NCI-H524 treated with DMSO at 0.1 percent for 48 hours (cell line): ENCODE measurements at regions not wholly inside any gene's neighbourhood (a gene's known extent, or its start where the extent isn't known, plus 50 kb on each side); places are given as distances from the start of the nearest gene placed in this dataset.

Source experiments
- DNase-seq: peaks from one replicate; lab custom pipeline; 2025; lab: John Stamatoyannopoulos, UW

DNA sequence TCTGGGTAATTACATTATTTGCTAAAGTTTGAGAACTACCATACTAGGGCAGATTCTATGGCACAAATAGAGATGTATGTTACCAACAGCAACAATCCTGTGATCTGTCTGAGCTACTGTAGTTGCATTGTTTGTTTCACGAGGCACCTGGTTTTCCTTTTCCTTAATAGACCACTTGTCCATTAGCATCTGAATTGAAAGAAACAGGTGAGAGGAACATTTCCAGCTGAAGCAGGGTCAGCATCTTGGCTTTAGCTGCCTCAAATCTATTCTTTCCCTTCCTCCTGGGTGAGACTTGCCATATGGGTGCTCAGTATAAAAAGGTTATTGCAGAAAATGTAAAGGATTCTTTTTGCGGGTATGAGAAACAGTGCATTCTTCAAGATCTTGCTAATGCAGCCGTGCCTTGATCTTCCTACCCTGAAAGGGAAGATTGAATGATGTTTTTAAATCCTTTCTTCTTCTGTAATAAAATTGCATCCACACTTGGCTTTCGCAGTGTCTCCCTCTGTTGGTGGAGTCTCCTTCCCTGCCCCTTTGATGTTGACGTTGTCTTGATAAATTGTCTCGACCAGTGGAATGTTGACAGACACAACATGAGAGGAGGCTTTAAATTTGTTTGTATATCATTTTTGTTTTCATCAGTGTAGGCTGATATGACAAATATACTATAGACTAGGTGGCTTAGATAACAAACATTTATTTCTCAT, 118.0 kb upstream of the BRINP1 start:
- DNase-seq: no peak

GRCh38 chr9:119483153-119483552, 113.9 kb upstream of the BRINP1 start:
- no peak for DNase-seq

DNA sequence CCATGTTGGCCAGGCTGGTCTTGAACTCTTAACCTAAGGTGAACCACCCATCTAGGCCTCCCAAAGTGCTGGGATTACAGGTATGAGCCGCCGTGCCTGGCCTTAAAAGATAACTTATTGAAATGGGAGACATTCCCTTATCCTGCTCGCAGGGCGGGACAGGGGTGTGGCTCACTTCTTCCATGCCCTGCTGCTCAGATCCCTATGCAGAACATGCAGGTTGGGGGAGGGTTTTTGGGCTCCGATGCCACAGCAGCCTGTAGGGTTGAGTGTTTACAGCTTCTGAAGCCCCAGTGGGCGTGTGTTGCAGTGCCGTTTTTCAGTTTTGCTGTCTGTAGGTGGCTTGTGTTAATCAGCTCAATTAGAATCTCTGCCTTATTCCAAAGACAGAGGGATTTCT, 108.0 kb upstream of the BRINP1 start:
- DNase-seq: no peak

DNA sequence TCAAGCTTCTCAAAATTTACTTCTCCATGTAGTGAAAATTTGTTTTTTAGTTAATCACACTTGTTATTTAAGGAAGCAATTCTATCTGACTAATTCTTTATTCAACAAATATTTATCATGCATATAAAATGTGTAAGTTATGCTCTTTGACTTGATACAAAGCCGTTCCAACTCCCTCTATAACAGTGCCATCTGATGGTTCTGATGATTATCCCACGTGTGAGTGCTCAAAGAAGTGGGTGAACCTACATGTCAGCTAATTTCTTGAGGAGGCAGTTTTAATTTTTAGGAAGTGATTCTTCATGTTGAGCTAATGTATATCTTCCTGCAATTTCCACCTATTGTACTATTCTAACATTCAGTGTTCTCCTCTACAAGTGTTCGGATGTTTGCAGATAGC, 88.8 kb upstream of the BRINP1 start:
- DNase-seq: no peak

GRCh38 chr9:119453980-119454379, 84.7 kb upstream of the BRINP1 start:
- DNase-seq: no peak

GRCh38 chr9:119453490-119453911, 84.3 kb upstream of the BRINP1 start:
- DNase-seq: no peak

GRCh38 chr9:119451426-119451825, 82.2 kb upstream of the BRINP1 start:
- no peak for DNase-seq

DNA sequence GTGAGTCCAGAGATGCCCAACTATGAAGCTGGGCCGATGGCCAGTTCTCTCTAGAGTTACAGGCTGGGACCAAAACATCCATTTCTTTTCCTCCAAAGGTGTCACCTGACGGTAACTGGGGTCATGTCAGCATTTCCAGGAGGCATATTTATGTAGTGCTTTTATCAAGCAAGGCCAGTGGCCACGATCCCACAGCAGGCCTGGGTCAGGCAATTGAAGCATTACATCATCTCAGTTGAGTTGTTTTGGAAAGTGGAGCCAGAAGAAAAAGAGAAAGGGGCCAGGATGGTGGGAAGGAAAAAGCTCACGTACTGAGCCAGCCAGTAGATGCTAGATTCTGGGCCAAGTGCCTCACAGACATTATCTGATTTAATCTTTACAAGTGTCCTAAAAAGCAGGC, 73.9 kb upstream of the BRINP1 start:
- no peak for DNase-seq

- no peak for DNase-seq
Measured at GRCh38 chr9:119441832-119442231, 72.6 kb upstream of the BRINP1 start.

- no peak for DNase-seq
Measured at GRCh38 chr9:119441338-119441737, 72.1 kb upstream of the BRINP1 start.

DNA sequence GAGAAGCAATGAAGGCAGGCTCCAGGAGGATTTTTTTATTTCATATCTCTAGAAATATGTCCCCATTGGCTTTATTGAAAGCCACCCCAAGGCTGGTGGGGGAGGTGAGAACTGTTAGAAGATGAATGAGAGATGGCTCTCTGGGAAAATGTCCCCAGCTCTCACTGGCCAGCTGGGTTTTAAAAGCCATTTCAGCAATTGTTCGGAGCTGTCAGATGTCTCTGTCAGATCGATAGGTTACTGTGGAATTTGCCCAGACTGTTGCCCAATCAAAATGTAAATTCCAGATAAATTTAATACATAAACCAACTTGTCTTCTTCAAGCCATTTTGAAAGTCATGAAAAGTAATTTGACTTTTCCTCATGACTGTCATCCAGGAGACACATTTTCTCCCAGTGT, 67.0 kb upstream of the BRINP1 start:
- no peak for DNase-seq

DNA sequence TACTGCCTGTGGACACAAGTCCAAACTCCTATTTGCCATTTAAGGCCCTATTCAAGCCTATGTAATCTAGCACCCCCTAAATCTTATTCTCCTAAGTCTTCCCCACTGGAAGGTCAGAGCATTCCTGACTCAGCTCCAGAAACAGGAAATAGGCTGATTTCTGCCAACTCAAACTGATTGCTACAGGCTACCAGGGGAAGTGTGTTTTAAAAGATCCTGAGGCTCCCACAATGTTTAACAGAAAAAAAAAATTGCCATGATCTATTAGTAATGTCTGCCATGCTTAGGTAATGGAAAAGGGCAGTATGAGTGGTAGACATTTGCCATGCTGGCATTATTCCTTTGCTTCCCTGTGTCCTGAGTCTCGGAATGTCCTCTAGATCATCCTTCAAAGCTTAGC, 65.8 kb upstream of the BRINP1 start:
- no peak for DNase-seq

DNA sequence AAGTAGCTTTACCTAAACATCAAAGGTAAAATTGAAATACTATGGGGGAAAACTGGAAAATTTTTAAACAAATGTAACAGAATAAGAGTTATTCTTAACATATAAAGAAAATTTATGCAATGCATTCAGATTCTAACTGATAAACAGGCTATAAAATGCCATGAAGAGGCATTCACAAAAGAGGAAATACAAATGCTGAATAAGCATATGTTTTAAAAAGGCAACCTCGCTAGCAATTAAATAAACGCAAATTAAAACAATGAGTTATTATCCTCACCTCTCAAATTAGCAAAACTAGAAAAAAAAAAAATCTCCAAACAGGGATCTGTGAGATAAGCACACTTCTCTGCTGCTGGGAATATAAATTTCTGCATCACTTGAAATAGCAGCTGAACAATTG, 63.2 kb upstream of the BRINP1 start:
- no peak for DNase-seq

GRCh38 chr9:119429302-119429701, 60.1 kb upstream of the BRINP1 start:
- DNase-seq: no peak

DNA sequence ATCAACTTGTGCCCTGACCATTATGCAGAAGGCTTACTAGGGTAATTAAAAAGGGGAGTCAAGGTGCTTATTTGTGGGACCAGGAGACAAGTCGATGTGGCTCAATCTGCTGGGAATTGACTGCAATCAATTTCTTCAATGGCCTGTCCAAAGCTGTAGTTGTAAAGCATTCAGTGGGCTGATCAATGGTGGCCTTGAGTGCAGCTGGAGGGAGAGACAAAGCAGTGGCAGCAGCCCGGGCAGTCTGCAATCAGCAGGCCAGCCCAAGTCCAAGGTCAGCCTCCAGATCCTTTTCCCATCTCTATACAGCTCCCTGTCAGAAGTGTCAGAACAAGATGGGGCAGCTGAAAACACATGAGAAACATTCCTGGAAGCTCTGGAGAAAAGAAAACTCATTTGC, 51.0 kb upstream of the BRINP1 start:
- no peak for DNase-seq
